SW480 (cell line): ENCODE measurements at regions not wholly inside any gene's neighbourhood (a gene's known extent, or its start where the extent isn't known, plus 50 kb on each side); places are given as distances from the start of the nearest gene placed in this dataset.

ENCODE experiments used
- DNase-seq: peaks from one replicate; pipeline ENCODE4 v3.0.0-alpha.2; 2016; ENCODE audit warnings: low spot score

GRCh38 chr3:135473449-135473848 is 492.1 kb upstream of the PPP2R3A start:
- DNase-seq, result no peak

- no peak for DNase-seq
Measured at GRCh38 chr3:135487261-135487660, 478.3 kb upstream of the PPP2R3A start.

- no peak for DNase-seq
Measured at GRCh38 chr3:135490219-135490915, 475.2 kb upstream of the PPP2R3A start.

GRCh38 chr3:135491491-135492205 is 473.9 kb upstream of the PPP2R3A start:
- DNase-seq, result peak; percentile 1

- DNase-seq, result no peak
Measured at GRCh38 chr3:135495891-135496290, 469.6 kb upstream of the PPP2R3A start.

GRCh38 chr3:135497979-135498378 is 467.5 kb upstream of the PPP2R3A start:
- DNase-seq, result no peak

GRCh38 chr3:135499426-135499825 is 466.1 kb upstream of the PPP2R3A start:
- no peak for DNase-seq

- no peak for DNase-seq
Measured at GRCh38 chr3:135500034-135500433, 465.5 kb upstream of the PPP2R3A start.

- DNase-seq, result no peak
Measured at GRCh38 chr3:135503065-135503759, 462.3 kb upstream of the PPP2R3A start.

GRCh38 chr3:135503760-135504686 is 461.5 kb upstream of the PPP2R3A start:
- DNase-seq, result peak; percentile 34

- peak; percentile 47 for DNase-seq
Measured at GRCh38 chr3:135513106-135514059, 452.1 kb upstream of the PPP2R3A start.

- peak; percentile 8 for DNase-seq
Measured at GRCh38 chr3:135514060-135514448, 451.5 kb upstream of the PPP2R3A start.

- peak; percentile 16 for DNase-seq
Measured at GRCh38 chr3:135516143-135516542, 449.4 kb upstream of the PPP2R3A start.

- no peak for DNase-seq
Measured at GRCh38 chr3:135528413-135529015, 437.0 kb upstream of the PPP2R3A start.

- no peak for DNase-seq
Measured at GRCh38 chr3:135532021-135532420, 433.5 kb upstream of the PPP2R3A start.

GRCh38 chr3:135538123-135538522 is 427.4 kb upstream of the PPP2R3A start:
- no peak for DNase-seq

- no peak for DNase-seq
Measured at GRCh38 chr3:135539351-135539750, 426.2 kb upstream of the PPP2R3A start.

- DNase-seq, result no peak
Measured at GRCh38 chr3:135539854-135540253, 425.7 kb upstream of the PPP2R3A start.

- no peak for DNase-seq
Measured at GRCh38 chr3:135549928-135550494, 415.5 kb upstream of the PPP2R3A start.

GRCh38 chr3:135556174-135556573 is 409.4 kb upstream of the PPP2R3A start:
- no peak for DNase-seq
